ENCODE measurements at regions not wholly inside any gene's neighbourhood (a gene's known extent, or its start where the extent isn't known, plus 50 kb on each side); places are given as distances from the start of the nearest gene placed in this dataset.

DNA sequence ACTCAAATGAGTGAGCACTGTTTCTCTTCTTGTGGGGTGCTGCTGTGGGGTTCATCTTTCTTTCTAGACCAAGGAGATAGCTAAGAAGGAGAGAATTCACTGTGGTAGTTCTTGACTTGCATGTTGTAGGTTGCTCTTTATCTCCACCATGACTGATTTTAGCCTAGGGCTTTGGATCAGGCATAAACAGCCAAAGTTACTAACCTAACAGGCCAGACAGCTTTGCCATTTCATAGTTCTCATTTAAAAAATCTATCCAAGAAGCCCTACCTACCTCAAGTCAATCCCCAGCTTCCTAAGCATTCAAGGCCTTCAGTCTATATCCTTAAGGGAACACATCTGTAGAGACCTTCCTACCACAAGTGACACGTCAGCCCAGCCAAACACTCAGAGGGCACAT lies 107.9 kb upstream of the CARMIL1 start:
- TF ChIP-seq EZH2 (IDR thresholded peaks at IDR 0.05; ENCODE audit: borderline replicate concordance, low read length) = no peak
- TF ChIP-seq, protein P1, sequence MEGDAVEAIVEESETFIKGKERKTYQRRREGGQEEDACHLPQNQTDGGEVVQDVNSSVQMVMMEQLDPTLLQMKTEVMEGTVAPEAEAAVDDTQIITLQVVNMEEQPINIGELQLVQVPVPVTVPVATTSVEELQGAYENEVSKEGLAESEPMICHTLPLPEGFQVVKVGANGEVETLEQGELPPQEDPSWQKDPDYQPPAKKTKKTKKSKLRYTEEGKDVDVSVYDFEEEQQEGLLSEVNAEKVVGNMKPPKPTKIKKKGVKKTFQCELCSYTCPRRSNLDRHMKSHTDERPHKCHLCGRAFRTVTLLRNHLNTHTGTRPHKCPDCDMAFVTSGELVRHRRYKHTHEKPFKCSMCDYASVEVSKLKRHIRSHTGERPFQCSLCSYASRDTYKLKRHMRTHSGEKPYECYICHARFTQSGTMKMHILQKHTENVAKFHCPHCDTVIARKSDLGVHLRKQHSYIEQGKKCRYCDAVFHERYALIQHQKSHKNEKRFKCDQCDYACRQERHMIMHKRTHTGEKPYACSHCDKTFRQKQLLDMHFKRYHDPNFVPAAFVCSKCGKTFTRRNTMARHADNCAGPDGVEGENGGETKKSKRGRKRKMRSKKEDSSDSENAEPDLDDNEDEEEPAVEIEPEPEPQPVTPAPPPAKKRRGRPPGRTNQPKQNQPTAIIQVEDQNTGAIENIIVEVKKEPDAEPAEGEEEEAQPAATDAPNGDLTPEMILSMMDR (conservative IDR thresholded peaks at IDR 0.05 in 1 of 2, IDR thresholded peaks at IDR 0.05 in 1 of 2; ENCODE audit: extremely low read depth in 1 of 2, insufficient read depth in 1 of 2, low read depth in 1 of 2, low read length in 2 of 2) = no peak
